ENCODE measurements at regions not wholly inside any gene's neighbourhood (a gene's known extent, or its start where the extent isn't known, plus 50 kb on each side); places are given as distances from the start of the nearest gene placed in this dataset.

DNA sequence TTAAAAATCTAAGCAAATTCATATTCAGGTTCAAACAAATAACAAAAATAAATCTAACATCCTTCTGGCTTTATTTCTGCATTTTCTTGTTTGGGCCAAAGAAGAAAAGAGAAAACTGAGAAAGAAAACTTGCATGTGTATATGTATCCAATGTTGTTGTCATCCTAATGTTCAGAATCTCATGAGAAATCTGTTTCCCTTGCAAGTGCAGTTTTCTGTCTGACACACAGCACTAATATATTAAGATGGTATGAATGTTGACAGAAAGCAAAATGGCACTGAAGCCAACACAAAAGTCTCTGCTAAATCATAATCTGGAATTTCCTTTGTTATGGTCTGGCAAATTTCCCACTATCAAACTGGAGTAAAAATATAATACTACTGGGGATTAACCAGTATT, 235.9 kb downstream of the HGF start:
- no peaks in the 10 kb centered on the region for H3K4me1 ChIP-seq (ENCODE audit: insufficient read depth, low read length)

More for the DNA sequence above, 235.9 kb downstream of the HGF start:
- Histone ChIP-seq H3K9me3 (ENCODE audit: low read length) (no peaks in the 10 kb centered on the region), H2AFZ (ENCODE audit: low read length) (no peak overlapping the region), H3K27me3 (ENCODE audit: control insufficient read depth in 1 of 2, insufficient read depth in 2 of 2, low read length in 2 of 2) (no peaks in the 10 kb centered on the region), H4K20me1 (ENCODE audit: insufficient read depth, low read length) (no peaks in the 10 kb centered on the region), H3K4me3 (replicated peaks in 1 of 3; ENCODE audit: insufficient read depth in 1 of 3, low read depth in 2 of 3, low read length in 3 of 3) (no peak overlapping the region), H3K27ac (ENCODE audit: extremely low read length, insufficient read depth, low read length) (no peak overlapping the region), H3K9ac (ENCODE audit: insufficient read depth, low read depth, low read length) (no peak overlapping the region), H3K36me3 (replicated peaks in 1 of 2; ENCODE audit: control insufficient read depth in 1 of 2, insufficient read depth in 2 of 2, low read length in 2 of 2) (no peaks in the 10 kb centered on the region), H3K4me2 (ENCODE audit: low read depth, low read length) (no peak overlapping the region), H3K79me2 (ENCODE audit: insufficient read depth, low read length) (no peaks in the 10 kb centered on the region)
- FAIRE-seq (no peak), ATAC-seq (no peak), DNase-seq (ENCODE audit: low spot score) (no peak)
- TF ChIP-seq SSRP1 (CRISPR knock-in tag; IDR thresholded peaks at IDR 0.05), result no peak
- TF ChIP-seq PHF20 (CRISPR knock-in tag; IDR thresholded peaks at IDR 0.05), result no peak
- no peak for TF ChIP-seq KLF16 (CRISPR knock-in tag; IDR thresholded peaks at IDR 0.05)
- TF ChIP-seq ZNF230 (CRISPR knock-in tag; IDR thresholded peaks at IDR 0.05), result no peak
- TF ChIP-seq, protein P1, sequence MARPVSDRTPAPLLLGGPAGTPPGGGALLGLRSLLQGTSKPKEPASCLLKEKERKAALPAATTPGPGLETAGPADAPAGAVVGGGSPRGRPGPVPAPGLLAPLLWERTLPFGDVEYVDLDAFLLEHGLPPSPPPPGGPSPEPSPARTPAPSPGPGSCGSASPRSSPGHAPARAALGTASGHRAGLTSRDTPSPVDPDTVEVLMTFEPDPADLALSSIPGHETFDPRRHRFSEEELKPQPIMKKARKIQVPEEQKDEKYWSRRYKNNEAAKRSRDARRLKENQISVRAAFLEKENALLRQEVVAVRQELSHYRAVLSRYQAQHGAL (CRISPR knock-in tag; IDR thresholded peaks at IDR 0.05; ENCODE audit: not compliant biosample characterization), result no peak
- no peak for TF ChIP-seq ARID2 (CRISPR knock-in tag; IDR thresholded peaks at IDR 0.05; ENCODE audit: borderline replicate concordance)
- TF ChIP-seq ZBTB3 (CRISPR knock-in tag; IDR thresholded peaks at IDR 0.05; ENCODE audit: borderline replicate concordance, low read depth), result no peak
- TF ChIP-seq, protein P2, sequence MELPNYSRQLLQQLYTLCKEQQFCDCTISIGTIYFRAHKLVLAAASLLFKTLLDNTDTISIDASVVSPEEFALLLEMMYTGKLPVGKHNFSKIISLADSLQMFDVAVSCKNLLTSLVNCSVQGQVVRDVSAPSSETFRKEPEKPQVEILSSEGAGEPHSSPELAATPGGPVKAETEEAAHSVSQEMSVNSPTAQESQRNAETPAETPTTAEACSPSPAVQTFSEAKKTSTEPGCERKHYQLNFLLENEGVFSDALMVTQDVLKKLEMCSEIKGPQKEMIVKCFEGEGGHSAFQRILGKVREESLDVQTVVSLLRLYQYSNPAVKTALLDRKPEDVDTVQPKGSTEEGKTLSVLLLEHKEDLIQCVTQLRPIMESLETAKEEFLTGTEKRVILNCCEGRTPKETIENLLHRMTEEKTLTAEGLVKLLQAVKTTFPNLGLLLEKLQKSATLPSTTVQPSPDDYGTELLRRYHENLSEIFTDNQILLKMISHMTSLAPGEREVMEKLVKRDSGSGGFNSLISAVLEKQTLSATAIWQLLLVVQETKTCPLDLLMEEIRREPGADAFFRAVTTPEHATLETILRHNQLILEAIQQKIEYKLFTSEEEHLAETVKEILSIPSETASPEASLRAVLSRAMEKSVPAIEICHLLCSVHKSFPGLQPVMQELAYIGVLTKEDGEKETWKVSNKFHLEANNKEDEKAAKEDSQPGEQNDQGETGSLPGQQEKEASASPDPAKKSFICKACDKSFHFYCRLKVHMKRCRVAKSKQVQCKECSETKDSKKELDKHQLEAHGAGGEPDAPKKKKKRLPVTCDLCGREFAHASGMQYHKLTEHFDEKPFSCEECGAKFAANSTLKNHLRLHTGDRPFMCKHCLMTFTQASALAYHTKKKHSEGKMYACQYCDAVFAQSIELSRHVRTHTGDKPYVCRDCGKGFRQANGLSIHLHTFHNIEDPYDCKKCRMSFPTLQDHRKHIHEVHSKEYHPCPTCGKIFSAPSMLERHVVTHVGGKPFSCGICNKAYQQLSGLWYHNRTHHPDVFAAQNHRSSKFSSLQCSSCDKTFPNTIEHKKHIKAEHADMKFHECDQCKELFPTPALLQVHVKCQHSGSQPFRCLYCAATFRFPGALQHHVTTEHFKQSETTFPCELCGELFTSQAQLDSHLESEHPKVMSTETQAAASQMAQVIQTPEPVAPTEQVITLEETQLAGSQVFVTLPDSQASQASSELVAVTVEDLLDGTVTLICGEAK (IDR thresholded peaks at IDR 0.05), result no peak
- TF ChIP-seq, protein P2 (CRISPR knock-in tag; IDR thresholded peaks at IDR 0.05), result no peak
- TF ChIP-seq ZNF333 (CRISPR knock-in tag; IDR thresholded peaks at IDR 0.05; ENCODE audit: borderline replicate concordance), result no peak
- no peak for TF ChIP-seq STAG1 (CRISPR knock-in tag; IDR thresholded peaks at IDR 0.05)
- no peak for TF ChIP-seq GTF2F1 (IDR thresholded peaks at IDR 0.05; ENCODE audit: low read length)
- TF ChIP-seq SPEN (CRISPR knock-in tag; IDR thresholded peaks at IDR 0.05; ENCODE audit: low read depth), result no peak
- no peak for TF ChIP-seq KLF6 (CRISPR knock-in tag; IDR thresholded peaks at IDR 0.05)
- no peak for TF ChIP-seq EED (CRISPR knock-in tag; IDR thresholded peaks at IDR 0.05)
- no peak for TF ChIP-seq GLI4 (CRISPR knock-in tag; IDR thresholded peaks at IDR 0.05; ENCODE audit: borderline replicate concordance)
- no peak for TF ChIP-seq TCF7 (IDR thresholded peaks at IDR 0.05; ENCODE audit: low read depth)
- CTCF ChIA-PET (ENCODE audit: low intra/inter-chr PET ratio, low total read pairs), result no interaction called here
- POLR2A ChIA-PET, result no interaction called here
- intact Hi-C loops (cut with micrococcal nuclease; ENCODE audit: unreplicated experiment), result no loop called here
- BruUV-seq (replicated peaks), result no TSS peak
- in situ Hi-C loops (cut with HindIII; ENCODE audit: extremely low pct_ligation_motif_present, low pct_unique_long_range_greater_than_20kb), result no loop called here

Measured in HepG2 (cell line).